H1 (cell line): ENCODE measurements at regions not wholly inside any gene's neighbourhood (a gene's known extent, or its start where the extent isn't known, plus 50 kb on each side); places are given as distances from the start of the nearest gene placed in this dataset.

ENCODE experiments used
- BCL11A ChIP-seq, 2 experiments: IDR thresholded peaks; one replicate each; pipeline ENCODE4 v1.6.1; 2011; ENCODE audit warnings: low read depth in 2 of 2, low read length in 2 of 2, mild to moderate bottlenecking in 2 of 2
- CHD2 ChIP-seq: IDR thresholded peaks from 2 replicates; pipeline ENCODE4 v1.6.1; 2012; ENCODE audit warnings: low read length, improper control_type of control experiment

- TF ChIP-seq BCL11A (IDR thresholded peaks at IDR 0.05; ENCODE audit: low read depth in 2 of 2, low read length in 2 of 2): no peak
- no peak for TF ChIP-seq CHD2
- TF ChIP-seq, all 59 proteins: peak for 0
Observed at GRCh38 chr13:34756136-34756535, 185.9 kb upstream of the NBEA start (continued).
